Left lung (tissue), 4 donors: ENCODE measurements at regions not wholly inside any gene's neighbourhood (a gene's known extent, or its start where the extent isn't known, plus 50 kb on each side); places are given as distances from the start of the nearest gene placed in this dataset.
"Not testable (repeated sequence)": the region's sequence is repeated elsewhere in the genome, so short reads cannot be mapped to it uniquely, and the experiment has no call there.

ENCODE experiments used
- ATAC-seq: fragments of 200-7000 bp; cut with Tn5 transposase; one replicate; pipeline ENCODE4 v1.9.1; 2020; ENCODE audit warnings: moderate library complexity
- DNase-seq, 4 donors: peaks; one replicate each; pipeline ENCODE4 v3.0.0-alpha.2; 2013 to 2020
- H3K27ac ChIP-seq, 2 donors: fragments of 200-600 bp; sonication (generic) in 1 of 2; one replicate each; pipeline versions ENCODE4 v1.5.0 to v1.8.0; 2020 to 2021
- H3K27me3 ChIP-seq, 2 donors: fragments of 200-600 bp; sonication (generic) in 1 of 2; one replicate each; pipeline versions ENCODE4 v1.5.0 to v1.8.0; 2020 to 2021
- H3K36me3 ChIP-seq, 2 donors: fragments of 200-600 bp; sonication (generic) in 1 of 2; one replicate each; pipeline versions ENCODE4 v1.5.0 to v1.8.0; 2020 to 2021
- H3K4me1 ChIP-seq, 2 donors: fragments of 200-600 bp; one replicate each; pipeline ENCODE4 v1.8.0; 2021
- H3K4me3 ChIP-seq, 2 donors: fragments of 200-600 bp; sonication (generic) in 1 of 2; one replicate each; pipeline versions ENCODE4 v1.5.0 to v1.8.0; 2020 to 2021; ENCODE audit warnings: mild to moderate bottlenecking in 1 of 2
- H3K9me3 ChIP-seq, 2 donors: fragments of 200-600 bp; sonication (generic) in 1 of 2; one replicate each; pipeline versions ENCODE4 v1.5.0 to v1.8.0; 2020 to 2021
- intact Hi-C, 2 donors: fragments of 100-400 bp; cut with DNase I; formaldehyde crosslinking; loops; one replicate each; pipeline versions ENCODE4 v1.11.2 to v1.14.2; 2022
- TF ChIP-seq, protein P1 (sequence below), 2 donors: fragments of 200-600 bp; sonication (generic) in 1 of 2; IDR thresholded peaks; one replicate each; pipeline versions ENCODE4 v1.5.0 to v1.8.0; 2021; ENCODE audit warnings: antibody characterized with exemption in 2 of 2
- donor health status: DM: no; HTN: yes; CAD: no.
- donor health status: DM: no; HTN: no; CAD: no.

DNA sequence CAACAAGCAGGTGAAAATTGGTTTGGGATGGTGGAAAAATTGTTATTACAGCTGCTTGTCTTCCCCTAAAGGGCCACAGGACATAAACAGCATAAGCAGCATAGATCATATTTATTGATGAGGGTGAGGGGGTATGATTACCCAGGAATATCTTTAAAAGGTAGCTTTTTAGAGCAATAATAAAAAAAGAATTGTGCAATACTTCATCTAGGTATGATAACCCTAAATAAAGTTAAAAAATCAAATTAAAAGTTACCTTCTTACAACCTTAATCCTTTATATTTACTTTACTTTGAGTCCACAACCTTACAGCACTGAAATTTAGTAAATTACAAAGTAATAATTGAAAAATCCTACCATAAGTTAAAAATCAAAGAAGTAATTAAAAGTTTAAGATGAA, 653.3 kb upstream of the RGS18 start:
- ATAC-seq, result no peak
- Histone ChIP-seq H3K36me3 (no peaks in the 10 kb centered on the region), H3K27me3 (no peaks in the 10 kb centered on the region)

DNA sequence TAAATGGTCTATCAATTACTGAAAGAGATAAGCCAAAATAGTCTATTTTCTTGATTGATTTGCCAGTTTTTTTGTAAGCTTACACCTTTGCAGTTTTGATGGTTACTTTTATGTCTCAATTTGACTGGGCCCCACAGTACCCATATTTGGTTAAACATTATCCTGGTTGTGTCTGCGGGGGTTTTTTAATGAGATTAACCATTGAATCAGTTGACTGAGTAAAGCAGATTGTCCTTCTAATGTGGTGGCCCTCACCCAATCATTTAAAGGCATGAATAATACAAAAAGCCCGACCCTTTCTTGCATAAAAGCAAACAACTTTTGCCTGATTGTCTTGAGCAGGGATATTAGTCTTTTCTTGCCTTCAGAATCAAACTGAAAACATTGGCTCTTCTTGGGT, 650.0 kb upstream of the RGS18 start:
- Histone ChIP-seq H3K4me1 (no peaks in the 10 kb centered on the region), H3K9me3 (peaks cover 0 to 11% of the 10 kb centered on the region in 2 donors), H3K36me3 (no peaks in the 10 kb centered on the region), H3K27me3 (no peaks in the 10 kb centered on the region), H3K4me3 (no peak overlapping the region), H3K27ac (no peak overlapping the region)
- TF ChIP-seq, protein P1, sequence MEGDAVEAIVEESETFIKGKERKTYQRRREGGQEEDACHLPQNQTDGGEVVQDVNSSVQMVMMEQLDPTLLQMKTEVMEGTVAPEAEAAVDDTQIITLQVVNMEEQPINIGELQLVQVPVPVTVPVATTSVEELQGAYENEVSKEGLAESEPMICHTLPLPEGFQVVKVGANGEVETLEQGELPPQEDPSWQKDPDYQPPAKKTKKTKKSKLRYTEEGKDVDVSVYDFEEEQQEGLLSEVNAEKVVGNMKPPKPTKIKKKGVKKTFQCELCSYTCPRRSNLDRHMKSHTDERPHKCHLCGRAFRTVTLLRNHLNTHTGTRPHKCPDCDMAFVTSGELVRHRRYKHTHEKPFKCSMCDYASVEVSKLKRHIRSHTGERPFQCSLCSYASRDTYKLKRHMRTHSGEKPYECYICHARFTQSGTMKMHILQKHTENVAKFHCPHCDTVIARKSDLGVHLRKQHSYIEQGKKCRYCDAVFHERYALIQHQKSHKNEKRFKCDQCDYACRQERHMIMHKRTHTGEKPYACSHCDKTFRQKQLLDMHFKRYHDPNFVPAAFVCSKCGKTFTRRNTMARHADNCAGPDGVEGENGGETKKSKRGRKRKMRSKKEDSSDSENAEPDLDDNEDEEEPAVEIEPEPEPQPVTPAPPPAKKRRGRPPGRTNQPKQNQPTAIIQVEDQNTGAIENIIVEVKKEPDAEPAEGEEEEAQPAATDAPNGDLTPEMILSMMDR (IDR thresholded peaks at IDR 0.05), result no peak
- no peak for ATAC-seq
- intact Hi-C loops, result no loop called here
- no peak for DNase-seq

More for the DNA sequence above, 653.3 kb upstream of the RGS18 start:
- intact Hi-C loops, result no loop called here
- TF ChIP-seq, protein P1 (IDR thresholded peaks at IDR 0.05), result no peak
- no peak overlapping the region for H3K4me3 ChIP-seq
- H3K9me3 ChIP-seq, result peaks cover 0 to 5% of the 10 kb centered on the region in 2 donors
- no peaks in the 10 kb centered on the region for H3K4me1 ChIP-seq
- no peak overlapping the region for H3K27ac ChIP-seq
- DNase-seq, result no peak

DNA sequence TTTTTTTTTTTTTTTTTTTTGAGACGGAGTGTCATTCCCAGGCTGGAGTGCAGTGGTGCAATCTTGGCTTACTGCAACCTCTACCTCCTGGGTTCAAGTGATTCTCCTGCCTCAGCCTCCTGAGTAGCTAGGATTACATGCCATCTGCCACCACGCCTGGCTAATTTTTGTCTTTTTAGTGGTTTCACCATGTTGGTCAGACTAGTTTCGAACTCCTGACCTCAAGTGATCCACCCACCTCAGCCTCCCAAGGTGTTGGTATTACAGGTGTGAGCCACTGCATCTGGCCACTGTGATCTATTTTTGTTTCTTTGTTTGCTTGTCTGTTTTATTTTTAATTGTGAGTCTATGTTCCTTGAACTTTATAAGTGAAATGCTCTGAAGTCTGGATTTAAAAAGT, 646.8 kb upstream of the RGS18 start:
- peaks cover 0 to 17% of the 10 kb centered on the region in 2 donors for H3K9me3 ChIP-seq
- ATAC-seq, H3K4me1 ChIP-seq, H3K4me3 ChIP-seq, intact Hi-C loops, DNase-seq, H3K36me3 ChIP-seq, H3K27ac ChIP-seq, H3K27me3 ChIP-seq: not testable (repeated sequence)

DNA sequence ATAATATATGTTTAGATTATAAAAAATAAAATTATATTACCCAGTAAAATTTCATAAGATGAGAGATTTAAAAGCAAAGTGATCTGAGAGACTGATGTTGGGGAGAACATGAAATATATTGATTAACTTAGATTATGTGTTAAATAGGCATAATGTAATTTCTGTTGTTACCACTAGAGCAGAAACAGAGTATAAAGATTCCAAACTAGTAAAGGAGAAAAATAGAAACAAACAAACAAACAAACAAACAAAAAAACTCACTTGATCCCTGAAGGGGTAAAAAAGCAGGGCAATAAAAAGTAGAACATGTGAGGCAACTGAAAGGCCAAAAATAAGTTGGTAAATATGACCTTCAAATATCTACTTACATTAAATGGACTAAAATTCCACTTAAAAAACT, 640.4 kb upstream of the RGS18 start:
- Histone ChIP-seq H3K27ac (no peak overlapping the region), H3K27me3 (no peaks in the 10 kb centered on the region), H3K36me3 (no peaks in the 10 kb centered on the region), H3K4me1 (no peaks in the 10 kb centered on the region), H3K9me3 (peaks cover 0 to 10% of the 10 kb centered on the region in 2 donors), H3K4me3 (no peak overlapping the region)
- DNase-seq (no peak), ATAC-seq (no peak)
- TF ChIP-seq, protein P1 (IDR thresholded peaks at IDR 0.05), result no peak
- intact Hi-C loops, result no loop called here

DNA sequence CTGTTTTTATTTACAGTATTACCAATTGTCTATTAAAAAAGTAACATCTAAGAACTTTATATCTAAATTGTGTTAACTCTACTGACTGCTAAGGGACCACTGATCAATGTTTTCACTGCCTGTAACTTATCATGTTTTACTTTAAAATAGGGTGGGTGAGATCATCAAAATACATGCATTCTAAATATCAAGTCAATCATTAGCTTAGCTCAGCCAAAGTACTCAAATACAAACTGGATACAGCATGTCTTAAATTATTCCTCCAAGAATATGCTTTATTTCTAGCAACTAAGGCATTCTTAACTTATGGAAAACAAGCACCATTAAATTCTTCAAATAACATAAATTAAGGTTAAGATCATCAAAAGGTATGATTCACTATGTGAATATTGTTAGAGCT, 638.7 kb upstream of the RGS18 start:
- DNase-seq (no peak), ATAC-seq (no peak)
- Histone ChIP-seq H3K36me3 (no peaks in the 10 kb centered on the region), H3K27ac (no peak overlapping the region), H3K4me3 (no peak overlapping the region), H3K9me3 (peaks cover 0 to 2% of the 10 kb centered on the region in 2 donors), H3K4me1 (no peaks in the 10 kb centered on the region), H3K27me3 (no peaks in the 10 kb centered on the region)
- TF ChIP-seq, protein P1 (IDR thresholded peaks at IDR 0.05), result no peak
- intact Hi-C loops, result no loop called here

DNA sequence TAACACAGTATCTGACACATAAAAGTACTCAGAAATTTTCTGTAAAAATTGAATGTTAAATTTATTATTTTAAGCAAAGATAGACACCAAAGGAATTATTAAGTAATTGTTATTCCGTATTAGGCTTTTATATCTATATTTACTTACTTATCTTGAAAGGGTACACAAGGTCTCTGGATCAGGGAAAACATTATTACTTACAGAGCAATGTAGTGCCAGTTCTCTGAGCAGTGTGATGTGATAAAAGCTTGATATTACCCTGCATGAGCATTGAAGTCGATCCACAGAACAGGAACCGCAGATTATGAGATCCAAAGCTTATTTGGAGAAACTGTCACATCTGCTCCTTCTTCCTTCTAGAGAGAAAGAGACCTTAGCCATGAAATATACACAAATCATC, 637.9 kb upstream of the RGS18 start:
- intact Hi-C loops, result no loop called here
- Histone ChIP-seq H3K36me3 (no peaks in the 10 kb centered on the region), H3K4me1 (no peaks in the 10 kb centered on the region), H3K9me3 (peaks cover 0 to 2% of the 10 kb centered on the region in 2 donors), H3K27me3 (no peaks in the 10 kb centered on the region), H3K27ac (no peak overlapping the region), H3K4me3 (no peak overlapping the region)
- no peak for DNase-seq
- no peak for ATAC-seq
- TF ChIP-seq, protein P1 (IDR thresholded peaks at IDR 0.05), result no peak

DNA sequence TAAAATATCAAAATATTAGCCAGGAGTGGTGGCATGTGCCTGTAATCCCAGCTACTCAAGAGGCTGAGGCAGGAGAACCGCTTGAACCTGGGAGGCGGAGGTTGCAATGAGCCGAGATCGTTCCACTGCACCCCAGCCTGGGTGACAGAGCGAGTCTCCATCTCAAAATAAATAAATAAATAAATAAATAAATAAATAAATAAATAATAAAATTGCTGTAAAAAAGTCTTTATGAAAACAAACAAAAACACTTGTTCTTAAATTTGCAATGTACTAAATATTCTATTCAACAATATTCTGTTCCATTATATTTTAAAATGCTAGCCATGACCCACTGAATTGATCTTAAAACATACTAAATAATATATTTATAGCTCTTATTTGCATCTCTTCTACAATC, 632.3 kb upstream of the RGS18 start:
- intact Hi-C loops, H3K36me3 ChIP-seq, H3K4me1 ChIP-seq, DNase-seq, H3K27me3 ChIP-seq, H3K27ac ChIP-seq, H3K4me3 ChIP-seq, ATAC-seq, H3K9me3 ChIP-seq: not testable (repeated sequence)
